A549 (cell line): ENCODE measurements at regions not wholly inside any gene's neighbourhood (a gene's known extent, or its start where the extent isn't known, plus 50 kb on each side); places are given as distances from the start of the nearest gene placed in this dataset.

Experiments
- ATAC-seq, 2 experiments: fragments of 200-7000 bp in 1 of 2; fragments of >200 bp in 1 of 2; cut with Nextera tagmentation in 1 of 2; cut with Tn5 transposase in 1 of 2; 3 replicates each; pipeline versions ENCODE4 v1.8.0 to v1.9.1; 2018 to 2020; ENCODE audit warnings: mild to moderate bottlenecking in 1 of 2, moderate library complexity in 1 of 2
- CTCF ChIA-PET: fragments of 300-600 bp; sonication (Branson Sonifier 250); formaldehyde crosslinking; extraction: SDS; loops from one replicate; lab custom pipeline; 2021; ENCODE audit warnings: antibody characterized with exemption, inconsistent platforms; lab: Yijun Ruan, JAX
- POLR2A ChIA-PET: fragments of 350-600 bp; formaldehyde crosslinking; extraction: SDS; loops from one replicate; lab custom pipeline; 2021; ENCODE audit warnings: antibody characterized with exemption, inconsistent platforms; lab: Yijun Ruan, JAX
- DNase-seq, 2 experiments: peaks; one replicate each; pipeline versions ENCODE4 v3.0.0 to v3.0.0-alpha.2; 2011 to 2016; ENCODE audit warnings: low read depth in 1 of 2, low spot score in 1 of 2
- FAIRE-seq: peaks from 2 replicates; lab custom pipeline; 2011; peaks lifted over from hg19 to GRCh38; lab: Jason Lieb, UNC
- H3K27ac ChIP-seq, 2 experiments: fragments of >200 bp; sonication (Bioruptor Twin); formaldehyde crosslinking; 3 replicates each; pipeline ENCODE4 v1.5.1; 2016 to 2017
- H3K4me1 ChIP-seq: fragments of >200 bp; sonication (Bioruptor Twin); formaldehyde crosslinking; 3 replicates; pipeline ENCODE4 v1.6.1; 2016
- H3K4me2 ChIP-seq: fragments of >200 bp; sonication (Bioruptor Twin); formaldehyde crosslinking; 3 replicates; pipeline ENCODE4 v1.6.1; 2016
- H3K4me3 ChIP-seq: fragments of >200 bp; sonication (Bioruptor Twin); formaldehyde crosslinking; 3 replicates; pipeline ENCODE4 v1.5.1; 2016
- H3K9me3 ChIP-seq: fragments of >200 bp; sonication (Bioruptor Twin); formaldehyde crosslinking; 3 replicates; pipeline ENCODE4 v1.6.1; 2016
- ATOH8 ChIP-seq: fragments of 250-450 bp; sonication (Bioruptor Pico); IDR thresholded peaks from 2 replicates; pipeline ENCODE4 v1.5.0; 2020; ENCODE audit warnings: low read depth, mild to moderate bottlenecking, moderate library complexity
- BCL3 ChIP-seq: fragments of >200 bp; sonication (Bioruptor Twin); formaldehyde crosslinking; IDR thresholded peaks from 3 replicates; pipeline ENCODE4 v1.6.1; 2016
- CBX8 ChIP-seq: fragments of 200-600 bp; sonication (generic); IDR thresholded peaks from 2 replicates; pipeline ENCODE4 v1.6.1; 2016
- EHMT2 ChIP-seq: fragments of 200-600 bp; sonication (generic); IDR thresholded peaks from 2 replicates; pipeline ENCODE4 v1.6.1; 2016; ENCODE audit warnings: antibody characterized with exemption, low read depth, mild to moderate bottlenecking, moderate library complexity
- EP300 ChIP-seq, 2 experiments: fragments of >200 bp; sonication (Bioruptor Twin); formaldehyde crosslinking; IDR thresholded peaks; 2 replicates in 1 of 2; 3 replicates in 1 of 2; pipeline ENCODE4 v1.6.1; 2016 to 2017
- ESRRA ChIP-seq: fragments of 150-350 bp; IDR thresholded peaks from 2 replicates; pipeline ENCODE4 v1.6.1; 2014; ENCODE audit warnings: mild to moderate bottlenecking, low read length, borderline replicate concordance
- FOSL2 ChIP-seq, 2 experiments: fragments of 450-650 bp in 1 of 2; fragments of >200 bp in 1 of 2; sonication (Bioruptor Twin) in 1 of 2; formaldehyde crosslinking; IDR thresholded peaks; 2 replicates each; pipeline versions ENCODE4 v1.5.0 to v1.6.1; 2016 to 2020; ENCODE audit warnings: mild to moderate bottlenecking in 1 of 2, moderate library complexity in 1 of 2
- FOXS1 ChIP-seq: fragments of 250-450 bp; sonication (Bioruptor Pico); IDR thresholded peaks from 2 replicates; pipeline ENCODE4 v1.5.0; 2020; ENCODE audit warnings: mild to moderate bottlenecking, moderate library complexity
- HMGXB4 ChIP-seq: fragments of 250-450 bp; sonication (Bioruptor Pico); IDR thresholded peaks from 2 replicates; pipeline ENCODE4 v1.5.0; 2021; ENCODE audit warnings: mild to moderate bottlenecking, moderate library complexity, borderline replicate concordance
- HOXB5 ChIP-seq: fragments of 250-450 bp; sonication (Bioruptor Pico); IDR thresholded peaks from 2 replicates; pipeline ENCODE4 v1.5.0; 2020; ENCODE audit warnings: mild to moderate bottlenecking, moderate library complexity
- JUN ChIP-seq, 2 experiments: fragments of >200 bp; sonication (Bioruptor Twin); formaldehyde crosslinking; IDR thresholded peaks; 2 replicates in 1 of 2; 3 replicates in 1 of 2; pipeline ENCODE4 v1.6.1; 2016 to 2017
- KDM5A ChIP-seq: fragments of 200-600 bp; sonication (generic); IDR thresholded peaks from 2 replicates; pipeline ENCODE4 v1.6.1; 2016; ENCODE audit warnings: antibody characterized with exemption, mild to moderate bottlenecking
- MAX ChIP-seq: IDR thresholded peaks from 2 replicates; pipeline ENCODE4 v1.6.1; 2012
- NFE2L2 ChIP-seq: fragments of 150-350 bp; conservative IDR thresholded peaks from 2 replicates; pipeline ENCODE4 v1.6.1; 2014; ENCODE audit warnings: low read length
- NR3C1 ChIP-seq: fragments of >200 bp; sonication (Bioruptor Twin); formaldehyde crosslinking; IDR thresholded peaks from 3 replicates; pipeline ENCODE4 v1.6.1; 2017
- REST ChIP-seq: fragments of 200-600 bp; sonication (generic); IDR thresholded peaks from 2 replicates; pipeline ENCODE4 v1.6.1; 2016; ENCODE audit warnings: antibody characterized with exemption, mild to moderate bottlenecking, moderate library complexity
- SREBF2 ChIP-seq: fragments of 450-650 bp; IDR thresholded peaks from 2 replicates; pipeline ENCODE4 v1.6.1; 2014; ENCODE audit warnings: mild to moderate bottlenecking, moderate library complexity
- TFCP2L1 ChIP-seq: fragments of 250-450 bp; sonication (Bioruptor Pico); IDR thresholded peaks from 2 replicates; pipeline ENCODE4 v1.5.0; 2021; ENCODE audit warnings: mild to moderate bottlenecking
- ZC3H11A ChIP-seq: fragments of 450-650 bp; IDR thresholded peaks from 2 replicates; pipeline ENCODE4 v1.6.1; 2014; ENCODE audit warnings: antibody characterized with exemption, mild to moderate bottlenecking
- ZFP36 ChIP-seq: fragments of 450-650 bp; IDR thresholded peaks from 2 replicates; pipeline ENCODE4 v1.6.1; 2014; ENCODE audit warnings: borderline replicate concordance; ENCODE audit not compliant: partially characterized antibody
- WGBS: methylation state at CpG from one replicate; pipeline ENCODE4 v1.1.6; 2017; ENCODE audit errors: missing lambda C conversion rate; 5-methylcytosine and 5-hydroxymethylcytosine counted together

DNA sequence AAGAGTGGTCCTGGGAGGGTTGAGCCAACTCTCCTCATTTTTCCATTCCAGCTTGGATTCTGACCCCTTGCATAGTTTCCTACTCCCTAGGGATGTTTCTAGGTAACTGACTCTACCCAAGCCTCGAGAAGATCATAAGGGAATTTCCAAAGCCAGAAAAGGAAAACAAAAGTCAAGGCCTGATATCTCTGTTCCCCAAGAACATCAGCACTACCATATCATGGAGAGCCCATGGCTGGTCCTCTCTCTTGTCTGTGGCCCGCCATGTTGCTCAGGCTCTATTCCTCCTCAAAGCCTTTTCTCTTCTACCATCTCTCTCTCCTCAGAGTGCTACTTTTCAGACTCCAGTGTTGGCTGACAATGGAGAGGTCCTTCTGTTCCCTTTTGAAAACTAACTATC is 99.6 kb upstream of the KLF7 start:
- H3K4me2 ChIP-seq, result no peak overlapping the region
- H3K9me3 ChIP-seq, result no peaks in the 10 kb centered on the region
- ATAC-seq, result no peak
- ChIA-PET CTCF (interaction anchor here (1.9 to 2.0 kb wide), 2 partner anchors 17 to 20 kb away, joined by 4 to 5 read pairs; no protein-coding TSS in a partner anchor), POLR2A (no interaction called here)
- TF ChIP-seq NR3C1, result no peak
- no peak for TF ChIP-seq ZC3H11A
- no peak for TF ChIP-seq HOXB5 (CRISPR knock-in tag)
- no peak for TF ChIP-seq NFE2L2
- TF ChIP-seq FOXS1, result no peak
- TF ChIP-seq MAX, result no peak
- no peak for TF ChIP-seq BCL3
- no peak for TF ChIP-seq EP300 (IDR thresholded peaks at IDR 0.05)
- TF ChIP-seq ATOH8 (CRISPR knock-in tag), result no peak
- no peak for TF ChIP-seq EHMT2
- no peak for TF ChIP-seq ESRRA
- no peak for TF ChIP-seq TFCP2L1 (CRISPR knock-in tag)
- FAIRE-seq, result no peak
- no peak overlapping the region for H3K4me3 ChIP-seq
- H3K27ac ChIP-seq, result no peak overlapping the region
- 66% methylated on average over 2 of the region's 2 CpGs for WGBS
- peaks cover 18% of the 10 kb centered on the region; the same call in 2 of the 3 replicates for H3K4me1 ChIP-seq
- no peak for DNase-seq

- no peak overlapping the region for H3K4me2 ChIP-seq
- peaks cover 14% of the 10 kb centered on the region; the same call in 2 of the 3 replicates for H3K4me1 ChIP-seq
- H3K9me3 ChIP-seq, result no peaks in the 10 kb centered on the region
- no peak overlapping the region for H3K27ac ChIP-seq
- no peak for FAIRE-seq
- ATAC-seq, result no peak
- DNase-seq, result no peak
- ChIA-PET CTCF (interaction anchor here (0.9 to 2.0 kb wide), 4 partner anchors 10 to 23 kb away, joined by 3 to 5 read pairs (median 4); no protein-coding TSS in a partner anchor), POLR2A (no interaction called here)
- H3K4me3 ChIP-seq, result no peak overlapping the region
- WGBS, result 92% methylated on average over 6 of the region's 6 CpGs
- TF ChIP-seq ZFP36, result no peak
- TF ChIP-seq EHMT2, result no peak
- TF ChIP-seq EP300 (IDR thresholded peaks at IDR 0.05), result no peak
These were observed 100.1 kb upstream of the KLF7 start for GRCh38 chr2:207265869-207266268.

DNA sequence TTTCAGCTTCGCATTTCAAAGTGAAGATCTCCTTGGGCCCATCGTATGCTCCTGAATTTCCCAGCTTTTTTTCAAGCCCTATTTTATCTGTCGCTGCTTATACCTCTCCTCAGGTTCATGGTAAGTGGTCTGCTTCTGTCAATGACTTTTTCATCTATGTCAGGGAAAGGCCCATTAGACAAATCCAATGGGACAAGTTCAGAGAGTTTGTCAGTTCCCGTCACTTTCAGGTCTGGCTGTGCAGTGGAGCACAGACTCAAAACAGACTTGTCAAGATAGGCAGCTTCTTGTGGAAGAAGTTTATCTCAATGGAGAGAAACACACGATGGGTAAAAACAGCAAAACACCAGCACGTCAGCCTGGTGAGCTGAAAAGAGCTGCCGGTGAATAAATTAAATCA is 100.9 kb upstream of the KLF7 start:
- FAIRE-seq (no peak), ATAC-seq (no peak), DNase-seq (no peak)
- WGBS, result 87% methylated on average over 7 of the region's 7 CpGs
- no peak overlapping the region for H3K4me3 ChIP-seq
- ChIA-PET POLR2A (no interaction called here), CTCF (interaction anchor here (0.9 to 1.9 kb wide), 3 partner anchors 9 to 22 kb away, joined by 3 to 4 read pairs (median 4); no protein-coding TSS in a partner anchor)
- H3K4me1 ChIP-seq, result peaks cover 10% of the 10 kb centered on the region; the same call in 2 of the 3 replicates
- TF ChIP-seq CBX8 (no peak), FOSL2 (IDR thresholded peaks at IDR 0.05) (no peak), FOSL2 (CRISPR knock-in tag; IDR thresholded peaks at IDR 0.05) (no peak), SREBF2 (no peak), HMGXB4 (CRISPR knock-in tag) (no peak), TFCP2L1 (CRISPR knock-in tag) (no peak), REST (no peak), KDM5A (no peak), JUN (IDR thresholded peaks at IDR 0.05) (no peak)
- H3K9me3 ChIP-seq, result no peaks in the 10 kb centered on the region
- H3K27ac ChIP-seq, result 0 out of 6 replicates have a peak overlapping the region, but pooled peaks of 1 of the 2 experiments have one; percentile 9
- H3K4me2 ChIP-seq, result no peak overlapping the region
